GM12892 (cell line): ENCODE measurements at regions not wholly inside any gene's neighbourhood (a gene's known extent, or its start where the extent isn't known, plus 50 kb on each side); places are given as distances from the start of the nearest gene placed in this dataset.

Experiments
- POLR2A ChIP-seq: IDR thresholded peaks from 2 replicates; pipeline ENCODE4 v1.6.1; 2011; ENCODE audit warnings: low read depth, low read length, control low read depth
- POLR2AphosphoS5 ChIP-seq: IDR thresholded peaks from 2 replicates; pipeline ENCODE4 v1.6.1; 2011; ENCODE audit warnings: low read depth, low read length, control low read depth

- TF ChIP-seq POLR2A (no peak), POLR2AphosphoS5 (no peak)
Observed at GRCh38 chr11:109796253-109796652, 296.9 kb upstream of the ZC3H12C start.
